Cardiac fibroblast (primary cell): ENCODE measurements at regions not wholly inside any gene's neighbourhood (a gene's known extent, or its start where the extent isn't known, plus 50 kb on each side); places are given as distances from the start of the nearest gene placed in this dataset.

ENCODE experiments used
- DNase-seq, 2 donors: peaks; one replicate each; pipeline versions ENCODE4 v3.0.0 to v3.0.0-alpha.2; 2010; ENCODE audit warnings: low read depth in 2 of 2
- H3K4me3 ChIP-seq, 2 donors: replicated peaks in 1 of 2; 1 replicate in 1 of 2; 2 replicates in 1 of 2; pipeline ENCODE4 v1.5.1; 2011; ENCODE audit warnings: low read depth in 2 of 2, low read length in 2 of 2, mild to moderate bottlenecking in 2 of 2, moderate library complexity in 1 of 2
- CTCF ChIP-seq: IDR thresholded peaks from one replicate; pipeline ENCODE4 v1.5.1; 2011; ENCODE audit warnings: low read depth, mild to moderate bottlenecking, low read length, inconsistent platforms

- TF ChIP-seq CTCF, result no peak
- no peak overlapping the region for H3K4me3 ChIP-seq
- no peak for DNase-seq
These were observed 128.3 kb downstream of the ANKRD60 start for GRCh38 chr20:58099956-58100730.

- no peak for DNase-seq
- TF ChIP-seq CTCF, result no peak
- no peak overlapping the region for H3K4me3 ChIP-seq
These were observed 129.0 kb downstream of the ANKRD60 start for GRCh38 chr20:58099291-58099935.

GRCh38 chr20:58098571-58098970 is 129.9 kb downstream of the ANKRD60 start:
- TF ChIP-seq CTCF, result no peak
- no peak overlapping the region for H3K4me3 ChIP-seq
- DNase-seq, result no peak

GRCh38 chr20:58097943-58098342 is 130.5 kb downstream of the ANKRD60 start:
- H3K4me3 ChIP-seq, result no peak overlapping the region
- TF ChIP-seq CTCF, result no peak
- no peak for DNase-seq

- H3K4me3 ChIP-seq, result no peak overlapping the region
- no peak for DNase-seq
- no peak for TF ChIP-seq CTCF
These were observed 131.0 kb downstream of the ANKRD60 start for GRCh38 chr20:58097429-58097828.

- no peak for TF ChIP-seq CTCF
These were observed 131.5 kb downstream of the ANKRD60 start for GRCh38 chr20:58096880-58097423.

More at GRCh38 chr20:58096880-58097423, 131.5 kb downstream of the ANKRD60 start:
- H3K4me3 ChIP-seq, result no peak overlapping the region
- DNase-seq, result no peak
